ENCODE measurements at regions not wholly inside any gene's neighbourhood (a gene's known extent, or its start where the extent isn't known, plus 50 kb on each side); places are given as distances from the start of the nearest gene placed in this dataset.
"Not testable (repeated sequence)": the region's sequence is repeated elsewhere in the genome, so short reads cannot be mapped to it uniquely, and the experiment has no call there.

DNA sequence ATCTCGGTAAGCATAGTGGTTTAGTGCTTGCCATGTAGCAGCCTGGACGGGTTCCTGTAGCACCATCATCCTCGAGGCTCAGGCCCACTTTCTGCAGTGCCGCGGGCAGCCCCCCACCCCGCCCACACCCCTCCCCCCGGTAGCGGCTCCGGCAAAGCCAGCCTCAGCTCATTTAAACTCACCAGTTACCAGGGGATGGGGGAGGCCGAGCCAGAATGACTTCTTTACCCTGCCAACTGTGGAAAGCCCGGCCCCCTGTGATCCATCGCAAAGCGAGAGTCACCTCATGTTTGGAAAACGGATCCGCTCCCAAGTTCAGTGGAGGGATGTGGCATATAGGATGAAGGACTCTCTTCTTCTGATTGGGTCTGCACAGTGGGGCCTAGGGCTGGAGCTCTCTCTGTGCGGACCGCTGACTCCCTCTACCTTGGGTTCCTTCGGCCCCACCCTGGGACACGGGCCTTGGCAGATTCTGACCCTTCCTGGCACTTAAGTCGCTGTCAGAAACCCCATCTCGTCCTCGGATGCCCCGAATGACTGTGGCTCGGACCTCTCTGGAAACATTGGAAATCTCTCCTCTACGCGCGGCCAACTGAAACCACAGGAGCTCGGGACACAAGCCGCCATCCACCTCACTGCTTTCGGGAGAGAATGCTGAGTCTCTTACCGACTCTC, 337.8 kb upstream of the DEFB115 start:
- no peak for FAIRE-seq
- no peak for DNase-seq (ENCODE audit: low read depth)
- Histone ChIP-seq H3K4me3 (ENCODE audit: low read depth, low read length) (no peak overlapping the region), H3K36me3 (ENCODE audit: control insufficient read depth, insufficient read depth, low read length) (no peaks in the 10 kb centered on the region), H3K27me3 (ENCODE audit: control insufficient read depth, insufficient read depth, low read length) (no peaks in the 10 kb centered on the region)
- TF ChIP-seq CTCF (IDR thresholded peaks at IDR 0.05; ENCODE audit: insufficient read depth, low read length, severe bottlenecking) = no peak

DNA sequence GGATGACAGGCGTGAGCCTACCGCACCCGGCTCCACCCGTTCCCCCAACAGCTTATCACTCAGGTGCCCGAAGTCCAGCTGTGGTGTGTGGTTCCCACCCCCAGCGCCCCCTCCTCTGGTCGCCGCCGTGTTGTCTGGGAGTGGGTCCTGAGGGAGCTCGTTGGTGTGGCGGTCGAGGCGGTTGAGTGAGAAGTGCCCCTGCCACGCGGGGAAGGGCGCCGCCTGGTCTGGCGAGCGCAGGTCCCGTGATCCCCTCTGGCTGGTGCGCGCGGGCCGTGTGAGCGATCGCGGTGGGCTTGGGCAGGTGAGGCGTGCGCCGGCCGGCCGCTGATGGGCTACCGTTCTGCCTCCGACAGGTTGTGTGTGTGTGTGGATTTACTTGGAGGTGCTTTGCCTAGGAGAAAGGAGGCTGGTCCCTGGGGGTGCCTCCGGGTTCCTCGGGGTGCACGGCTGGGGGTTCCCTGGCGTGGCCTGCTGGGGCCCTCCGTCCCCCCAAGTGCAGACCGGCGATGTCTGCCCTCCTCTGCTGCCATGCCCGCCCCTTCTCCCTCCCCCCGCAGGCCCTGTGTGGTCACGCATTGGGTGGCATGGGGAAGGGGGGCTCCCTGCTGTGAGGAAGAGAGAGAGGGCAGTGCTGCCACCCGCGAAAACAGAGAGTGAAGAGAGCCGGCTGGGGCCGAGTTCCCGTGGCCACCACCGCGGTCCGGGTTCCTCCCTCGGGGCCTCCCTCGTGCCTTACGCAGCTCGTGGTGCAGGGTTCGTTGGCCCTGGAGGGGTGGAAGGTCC, 336.0 kb upstream of the DEFB115 start:
- DNase-seq (ENCODE audit: low read depth) (no peak), FAIRE-seq (no peak)
- H3K4me3 ChIP-seq (ENCODE audit: low read depth, low read length) = no peak overlapping the region
- no peak for TF ChIP-seq CTCF (IDR thresholded peaks at IDR 0.05; ENCODE audit: insufficient read depth, low read length, severe bottlenecking)
- H3K36me3 ChIP-seq (ENCODE audit: control insufficient read depth, insufficient read depth, low read length) = no peaks in the 10 kb centered on the region
- H3K27me3 ChIP-seq (ENCODE audit: control insufficient read depth, insufficient read depth, low read length) = no peaks in the 10 kb centered on the region

DNA sequence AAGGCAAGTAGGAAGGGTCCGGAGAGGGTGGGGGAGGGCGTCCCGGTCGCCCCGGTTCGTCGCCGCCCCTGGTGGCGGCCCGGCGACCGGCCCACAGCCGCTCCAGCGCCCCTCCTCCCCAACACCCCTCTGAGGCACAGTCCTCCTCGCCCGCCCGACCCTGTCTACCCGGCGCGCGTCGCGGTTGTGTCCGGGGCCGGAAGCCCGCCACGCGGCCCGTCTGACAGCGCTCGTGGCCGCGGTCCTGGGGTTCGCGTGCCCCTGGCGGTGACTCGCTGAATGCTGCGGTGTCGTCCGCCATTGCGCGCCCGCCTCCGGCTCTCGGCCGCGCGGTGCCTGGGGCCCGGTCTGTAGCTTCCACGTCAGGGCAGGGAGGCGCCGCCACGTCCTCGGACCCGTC, 335.3 kb upstream of the DEFB115 start:
- TF ChIP-seq CTCF (IDR thresholded peaks at IDR 0.05; ENCODE audit: insufficient read depth, low read length, severe bottlenecking) = no peak
- no peaks in the 10 kb centered on the region for H3K36me3 ChIP-seq (ENCODE audit: control insufficient read depth, insufficient read depth, low read length)
- FAIRE-seq = no peak
- DNase-seq (ENCODE audit: low read depth) = no peak
- H3K27me3 ChIP-seq (ENCODE audit: control insufficient read depth, insufficient read depth, low read length) = no peaks in the 10 kb centered on the region
- H3K4me3 ChIP-seq (ENCODE audit: low read depth, low read length) = no peak overlapping the region

GRCh38 chr20:30937790-30938189, 319.7 kb upstream of the DEFB115 start:
- no peak for TF ChIP-seq CTCF (IDR thresholded peaks at IDR 0.05; ENCODE audit: insufficient read depth, low read length, severe bottlenecking)
- no peak for DNase-seq (ENCODE audit: low read depth)
- Histone ChIP-seq H3K4me3 (ENCODE audit: low read depth, low read length) (no peak overlapping the region), H3K36me3 (ENCODE audit: control insufficient read depth, insufficient read depth, low read length) (no peaks in the 10 kb centered on the region), H3K27me3 (ENCODE audit: control insufficient read depth, insufficient read depth, low read length) (no peaks in the 10 kb centered on the region)
- no peak for FAIRE-seq

GRCh38 chr20:30949761-30950160, 307.7 kb upstream of the DEFB115 start:
- DNase-seq (ENCODE audit: low read depth) (no peak), FAIRE-seq (no peak)
- Histone ChIP-seq H3K27me3 (ENCODE audit: control insufficient read depth, insufficient read depth, low read length) (no peaks in the 10 kb centered on the region), H3K4me3 (ENCODE audit: low read depth, low read length) (no peak overlapping the region), H3K36me3 (ENCODE audit: control insufficient read depth, insufficient read depth, low read length) (no peaks in the 10 kb centered on the region)
- TF ChIP-seq CTCF (IDR thresholded peaks at IDR 0.05; ENCODE audit: insufficient read depth, low read length, severe bottlenecking) = no peak

DNA sequence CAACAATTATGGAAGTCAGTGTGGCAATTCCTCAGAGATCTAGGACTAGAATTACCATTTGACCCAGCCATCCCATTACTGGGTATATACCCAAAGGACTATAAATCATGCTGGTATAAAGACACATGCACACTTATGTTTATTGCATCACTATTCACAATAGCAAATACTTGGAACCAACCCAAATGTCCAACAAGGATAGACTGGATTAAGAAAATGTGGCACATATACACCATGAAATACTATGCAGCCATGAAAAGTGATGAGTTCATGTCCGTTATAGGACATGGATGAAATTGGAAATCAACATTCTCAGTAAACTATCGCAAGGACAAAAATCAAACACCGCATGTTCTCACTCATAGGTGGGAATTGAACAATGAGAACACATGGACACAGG, 306.4 kb upstream of the DEFB115 start:
- H3K4me3 ChIP-seq (ENCODE audit: low read depth, low read length); H3K27me3 ChIP-seq (ENCODE audit: control insufficient read depth, insufficient read depth, low read length); DNase-seq (ENCODE audit: low read depth); FAIRE-seq; H3K36me3 ChIP-seq (ENCODE audit: control insufficient read depth, insufficient read depth, low read length): not testable (repeated sequence)

- H3K4me3 ChIP-seq (ENCODE audit: low read depth, low read length); FAIRE-seq; DNase-seq (ENCODE audit: low read depth); H3K27me3 ChIP-seq (ENCODE audit: control insufficient read depth, insufficient read depth, low read length); H3K36me3 ChIP-seq (ENCODE audit: control insufficient read depth, insufficient read depth, low read length): not testable (repeated sequence)
These were observed 300.8 kb upstream of the DEFB115 start for GRCh38 chr20:30956649-30957048.

DNA sequence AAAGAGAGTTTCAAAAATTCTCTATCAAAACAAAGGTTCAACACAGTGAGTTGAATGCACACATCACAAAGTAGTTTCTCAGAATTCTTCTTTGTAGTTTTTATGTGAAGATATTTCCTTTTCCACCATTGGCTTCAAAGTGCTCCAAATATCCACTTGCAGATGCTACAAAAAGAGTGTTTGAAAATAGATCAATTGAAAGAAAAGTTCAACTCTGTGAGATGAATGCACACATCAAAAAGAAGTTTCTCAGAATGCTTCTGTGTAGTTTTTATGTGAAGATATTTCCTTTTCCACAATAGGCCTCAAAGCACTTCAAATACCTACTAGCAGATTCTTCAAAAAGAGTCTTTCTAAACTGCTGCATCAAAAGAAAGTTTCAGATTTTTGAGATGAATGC, 298.3 kb upstream of the DEFB115 start:
- not testable (repeated sequence) for FAIRE-seq; H3K36me3 ChIP-seq (ENCODE audit: control insufficient read depth, insufficient read depth, low read length); H3K4me3 ChIP-seq (ENCODE audit: low read depth, low read length); H3K27me3 ChIP-seq (ENCODE audit: control insufficient read depth, insufficient read depth, low read length); DNase-seq (ENCODE audit: low read depth)
